Kidney (tissue), 13 donors: ENCODE measurements at regions not wholly inside any gene's neighbourhood (a gene's known extent, or its start where the extent isn't known, plus 50 kb on each side); places are given as distances from the start of the nearest gene placed in this dataset.

Experiments used
- DNase-seq, 5 donors: peaks; one replicate each; pipeline ENCODE4 v3.0.0-alpha.2; 2013 to 2020
- FAIRE-seq: peaks from 2 replicates; lab custom pipeline; 2012; peaks lifted over from hg19 to GRCh38; lab: Jason Lieb, UNC
- H3K27ac ChIP-seq, 2 donors: one replicate each; pipeline ENCODE4 v1.7.0; 2013; ENCODE audit warnings: low read depth in 2 of 2, low read length in 2 of 2, inconsistent platforms in 1 of 2
- H3K27me3 ChIP-seq: one replicate; pipeline ENCODE4 v1.7.1; 2013; ENCODE audit warnings: low read length, inconsistent platforms; ENCODE audit not compliant: control insufficient read depth, insufficient read depth
- H3K36me3 ChIP-seq, 3 donors: one replicate each; pipeline versions ENCODE4 v1.7.0 to v1.7.1; 2013; ENCODE audit warnings: low read length in 3 of 3, control low read depth in 1 of 3, inconsistent platforms in 1 of 3; ENCODE audit not compliant: insufficient read depth in 3 of 3, control insufficient read depth in 2 of 3
- H3K4me1 ChIP-seq, 3 donors: one replicate each; pipeline versions ENCODE4 v1.7.0 to v1.7.1; 2013; ENCODE audit warnings: low read length in 3 of 3, inconsistent platforms in 1 of 3, low read depth in 1 of 3; ENCODE audit not compliant: control insufficient read depth in 2 of 3, insufficient read depth in 2 of 3
- H3K4me3 ChIP-seq, 3 donors: one replicate each; pipeline versions ENCODE4 v1.7.0 to v1.8.1; 2013; ENCODE audit warnings: low read length in 3 of 3, control low read depth in 1 of 3, inconsistent platforms in 1 of 3
- H3K9ac ChIP-seq, 3 donors: one replicate each; pipeline versions ENCODE4 v1.7.0 to v1.7.1; 2013; ENCODE audit warnings: low read length in 3 of 3, control low read depth in 1 of 3, inconsistent platforms in 1 of 3
- H3K9me3 ChIP-seq, 3 donors: one replicate each; pipeline versions ENCODE4 v1.7.0 to v1.7.1; 2013; ENCODE audit warnings: low read length in 3 of 3, control low read depth in 1 of 3, inconsistent platforms in 1 of 3; ENCODE audit not compliant: control insufficient read depth in 2 of 3, insufficient read depth in 1 of 3
- CTCF ChIP-seq: IDR thresholded peaks from 3 replicates; pipeline ENCODE4 v1.5.1; 2012; ENCODE audit warnings: mild to moderate bottlenecking, moderate library complexity, borderline replicate concordance; ENCODE audit not compliant: insufficient read depth; ENCODE audit errors: extremely low read depth
- intact Hi-C: fragments of 100-400 bp; cut with DNase I; formaldehyde crosslinking; loops from one replicate; pipeline ENCODE4 v1.11.1; 2022
- donor health status: control.
- donor health status: control.
- donor health status: control.
- donor health status: control.
- donor health status: control.
- donor health status: DM: yes; HTN: yes; CAD: no.
- donor health status: Normal renal cell carcinoma (clear cell type).

DNA sequence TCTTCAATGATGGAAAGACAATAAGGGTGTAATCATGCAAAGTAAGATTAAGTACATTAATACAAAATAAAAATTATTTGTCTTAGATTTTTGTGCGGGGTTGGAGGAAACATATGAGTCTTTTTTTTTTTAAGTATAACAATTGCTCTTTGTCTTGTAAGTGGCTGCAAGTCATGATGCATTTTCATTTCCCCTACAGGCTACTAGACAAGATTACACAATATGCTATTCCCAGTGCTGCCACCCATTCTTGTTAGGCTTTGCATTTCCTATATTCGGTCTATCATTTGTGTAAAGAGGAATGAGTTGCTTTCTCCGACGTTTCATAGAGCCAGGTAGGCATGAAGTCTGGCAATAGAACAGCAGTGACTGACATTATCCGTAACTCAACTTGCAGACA lies 294.2 kb upstream of the CYLC2 start:
- Histone ChIP-seq H3K9me3 (no peaks in the 10 kb centered on the region), H3K27me3 (no peaks in the 10 kb centered on the region), H3K36me3 (no peaks in the 10 kb centered on the region), H3K27ac (no peak overlapping the region), H3K9ac (no peak overlapping the region), H3K4me3 (no peak overlapping the region), H3K4me1 (no peaks in the 10 kb centered on the region)
- no peak for DNase-seq
- FAIRE-seq: no peak
- no peak for TF ChIP-seq CTCF
- intact Hi-C loops: no loop called here

DNA sequence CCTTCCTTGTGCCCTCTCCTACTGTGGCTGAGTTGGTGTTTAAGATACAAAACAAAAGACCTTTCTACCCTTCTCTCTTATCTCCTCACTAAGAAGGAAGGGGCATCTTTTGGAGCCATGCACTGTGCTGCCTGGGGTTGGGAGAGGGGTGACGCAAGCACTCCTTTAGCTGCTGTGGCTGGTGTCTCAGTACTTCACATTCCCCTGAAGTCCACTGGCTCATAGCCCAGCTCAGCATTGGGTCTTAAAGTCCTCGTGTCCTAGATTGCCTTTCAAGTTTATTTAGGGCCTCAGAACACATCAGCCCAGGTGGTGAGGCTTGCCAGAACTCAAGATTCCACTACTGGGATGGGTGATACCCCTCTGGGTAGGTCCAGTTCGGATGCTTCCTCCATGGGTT lies 325.9 kb upstream of the CYLC2 start:
- FAIRE-seq (no peak), DNase-seq (no peak)
- TF ChIP-seq CTCF: no peak

DNA sequence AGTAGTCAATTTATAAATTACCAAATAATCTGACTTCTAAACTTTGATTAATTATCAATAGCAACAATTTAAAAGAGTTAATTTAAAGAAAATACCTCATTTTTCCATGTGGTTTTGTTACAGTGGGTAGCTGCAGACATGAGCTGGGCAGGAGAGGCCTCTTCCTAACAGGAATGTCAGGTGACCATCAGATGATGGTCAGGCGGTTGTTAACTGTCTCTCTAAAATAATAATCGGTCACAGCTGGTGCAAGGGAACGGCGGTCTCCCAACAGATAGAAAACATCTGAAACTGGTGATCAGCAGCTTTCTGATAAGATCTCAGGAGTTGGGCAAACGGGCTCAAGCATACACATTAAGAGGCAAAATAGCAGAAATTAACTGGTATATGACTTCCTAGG lies 342.7 kb upstream of the CYLC2 start:
- intact Hi-C loops: no loop called here
- Histone ChIP-seq H3K27me3 (no peaks in the 10 kb centered on the region), H3K27ac (no peak overlapping the region), H3K9me3 (no peaks in the 10 kb centered on the region), H3K4me1 (no peaks in the 10 kb centered on the region), H3K9ac (no peak overlapping the region), H3K36me3 (no peaks in the 10 kb centered on the region), H3K4me3 (no peak overlapping the region)
- no peak for TF ChIP-seq CTCF
- FAIRE-seq (no peak), DNase-seq (no peak)

More for the DNA sequence above, 325.9 kb upstream of the CYLC2 start:
- Histone ChIP-seq H3K27ac (no peak overlapping the region), H3K27me3 (no peaks in the 10 kb centered on the region), H3K36me3 (no peaks in the 10 kb centered on the region), H3K4me1 (no peaks in the 10 kb centered on the region), H3K4me3 (no peak overlapping the region), H3K9ac (no peak overlapping the region), H3K9me3 (no peaks in the 10 kb centered on the region)
- intact Hi-C loops: no loop called here

GRCh38 chr9:102650896-102651295 lies 344.2 kb upstream of the CYLC2 start:
- Histone ChIP-seq H3K36me3 (no peaks in the 10 kb centered on the region), H3K27ac (no peak overlapping the region), H3K9ac (no peak overlapping the region), H3K4me3 (no peak overlapping the region), H3K27me3 (no peaks in the 10 kb centered on the region), H3K9me3 (no peaks in the 10 kb centered on the region), H3K4me1 (no peaks in the 10 kb centered on the region)
- TF ChIP-seq CTCF: no peak
- DNase-seq (no peak), FAIRE-seq (no peak)
- intact Hi-C loops: no loop called here
